OCI-LY1 (cell line): ENCODE measurements at regions not wholly inside any gene's neighbourhood (a gene's known extent, or its start where the extent isn't known, plus 50 kb on each side); places are given as distances from the start of the nearest gene placed in this dataset.
"Not testable (repeated sequence)": the region's sequence is repeated elsewhere in the genome, so short reads cannot be mapped to it uniquely, and the experiment has no call there.

Experiments
- EZH2 ChIP-seq: fragments of 200-600 bp; sonication (generic), shearing (Covaris generic); IDR thresholded peaks from 2 replicates; pipeline ENCODE4 v1.8.0; 2017; ENCODE audit warnings: borderline replicate concordance, mixed run types, mild to moderate bottlenecking, antibody characterized with exemption, low read length, moderate library complexity, mixed read lengths
- TF ChIP-seq, protein P1 (sequence below): fragments of 200-600 bp; sonication (generic), shearing (Covaris generic); IDR thresholded peaks from 2 replicates; pipeline ENCODE4 v1.5.1; 2017; ENCODE audit warnings: mild to moderate bottlenecking, antibody characterized with exemption, low read length, moderate library complexity, mixed read lengths

GRCh38 chr14:28317890-28318675, 448.5 kb upstream of the FOXG1 start:
- TF ChIP-seq, protein P1, sequence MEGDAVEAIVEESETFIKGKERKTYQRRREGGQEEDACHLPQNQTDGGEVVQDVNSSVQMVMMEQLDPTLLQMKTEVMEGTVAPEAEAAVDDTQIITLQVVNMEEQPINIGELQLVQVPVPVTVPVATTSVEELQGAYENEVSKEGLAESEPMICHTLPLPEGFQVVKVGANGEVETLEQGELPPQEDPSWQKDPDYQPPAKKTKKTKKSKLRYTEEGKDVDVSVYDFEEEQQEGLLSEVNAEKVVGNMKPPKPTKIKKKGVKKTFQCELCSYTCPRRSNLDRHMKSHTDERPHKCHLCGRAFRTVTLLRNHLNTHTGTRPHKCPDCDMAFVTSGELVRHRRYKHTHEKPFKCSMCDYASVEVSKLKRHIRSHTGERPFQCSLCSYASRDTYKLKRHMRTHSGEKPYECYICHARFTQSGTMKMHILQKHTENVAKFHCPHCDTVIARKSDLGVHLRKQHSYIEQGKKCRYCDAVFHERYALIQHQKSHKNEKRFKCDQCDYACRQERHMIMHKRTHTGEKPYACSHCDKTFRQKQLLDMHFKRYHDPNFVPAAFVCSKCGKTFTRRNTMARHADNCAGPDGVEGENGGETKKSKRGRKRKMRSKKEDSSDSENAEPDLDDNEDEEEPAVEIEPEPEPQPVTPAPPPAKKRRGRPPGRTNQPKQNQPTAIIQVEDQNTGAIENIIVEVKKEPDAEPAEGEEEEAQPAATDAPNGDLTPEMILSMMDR = not testable (repeated sequence)
- TF ChIP-seq EZH2 = not testable (repeated sequence)
